Osteocyte (in vitro differentiated cells): ENCODE measurements at regions not wholly inside any gene's neighbourhood (a gene's known extent, or its start where the extent isn't known, plus 50 kb on each side); places are given as distances from the start of the nearest gene placed in this dataset.
A peak's percentile ranks its signal among the peaks of the same experiment; 100 is the strongest.

Experiments
- DNase-seq: peaks from one replicate; pipeline ENCODE4 v3.0.0; 2021; ENCODE audit warnings: mixed read lengths; ENCODE audit not compliant: unreplicated experiment; ENCODE audit errors: extremely low spot score
- H3K27ac Mint-ChIP-seq: one replicate; pipeline ENCODE4 v1.8.0; 2021; ENCODE audit warnings: mild to moderate bottlenecking, mixed read lengths; ENCODE audit not compliant: unreplicated experiment
- H3K27me3 Mint-ChIP-seq: one replicate; pipeline ENCODE4 v1.8.0; 2021; ENCODE audit warnings: mixed read lengths; ENCODE audit not compliant: unreplicated experiment
- H3K36me3 Mint-ChIP-seq: one replicate; pipeline ENCODE4 v1.8.0; 2021; ENCODE audit warnings: mixed read lengths; ENCODE audit not compliant: unreplicated experiment
- H3K4me1 Mint-ChIP-seq: one replicate; pipeline ENCODE4 v1.8.0; 2021; ENCODE audit warnings: mixed read lengths; ENCODE audit not compliant: unreplicated experiment
- H3K4me3 Mint-ChIP-seq: one replicate; pipeline ENCODE4 v1.8.0; 2021; ENCODE audit warnings: mild to moderate bottlenecking, moderate library complexity, mixed read lengths; ENCODE audit not compliant: unreplicated experiment
- H3K9me3 Mint-ChIP-seq: one replicate; pipeline ENCODE4 v1.8.0; 2021; ENCODE audit warnings: mixed read lengths; ENCODE audit not compliant: unreplicated experiment
- TF ChIP-seq, protein P1 (sequence below): fragments of 200-600 bp; sonication (generic); IDR thresholded peaks from 2 replicates; pipeline ENCODE4 v1.5.0; 2021; ENCODE audit warnings: antibody characterized with exemption, mild to moderate bottlenecking, moderate library complexity

DNA sequence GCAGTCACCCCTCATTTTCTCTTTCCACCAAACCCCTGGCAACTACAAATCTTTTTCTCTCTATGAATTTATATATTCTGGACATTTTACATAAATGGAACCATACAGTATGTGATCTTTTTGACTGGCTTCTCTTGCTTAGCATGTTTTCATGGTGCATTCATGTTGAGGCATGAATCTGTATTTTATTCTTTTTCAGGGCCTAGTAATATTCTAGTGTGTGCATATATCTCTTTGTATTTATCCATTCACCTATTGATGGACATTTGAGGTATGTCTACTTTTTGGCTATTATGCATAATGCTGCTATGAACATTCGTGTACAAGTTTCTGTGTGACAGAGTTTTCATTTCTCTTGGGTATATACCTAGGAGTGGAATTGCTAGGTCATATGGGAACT, 78.2 kb downstream of the HACD1 start:
- no peak overlapping the region for H3K4me3 Mint-ChIP-seq
- TF ChIP-seq, protein P1, sequence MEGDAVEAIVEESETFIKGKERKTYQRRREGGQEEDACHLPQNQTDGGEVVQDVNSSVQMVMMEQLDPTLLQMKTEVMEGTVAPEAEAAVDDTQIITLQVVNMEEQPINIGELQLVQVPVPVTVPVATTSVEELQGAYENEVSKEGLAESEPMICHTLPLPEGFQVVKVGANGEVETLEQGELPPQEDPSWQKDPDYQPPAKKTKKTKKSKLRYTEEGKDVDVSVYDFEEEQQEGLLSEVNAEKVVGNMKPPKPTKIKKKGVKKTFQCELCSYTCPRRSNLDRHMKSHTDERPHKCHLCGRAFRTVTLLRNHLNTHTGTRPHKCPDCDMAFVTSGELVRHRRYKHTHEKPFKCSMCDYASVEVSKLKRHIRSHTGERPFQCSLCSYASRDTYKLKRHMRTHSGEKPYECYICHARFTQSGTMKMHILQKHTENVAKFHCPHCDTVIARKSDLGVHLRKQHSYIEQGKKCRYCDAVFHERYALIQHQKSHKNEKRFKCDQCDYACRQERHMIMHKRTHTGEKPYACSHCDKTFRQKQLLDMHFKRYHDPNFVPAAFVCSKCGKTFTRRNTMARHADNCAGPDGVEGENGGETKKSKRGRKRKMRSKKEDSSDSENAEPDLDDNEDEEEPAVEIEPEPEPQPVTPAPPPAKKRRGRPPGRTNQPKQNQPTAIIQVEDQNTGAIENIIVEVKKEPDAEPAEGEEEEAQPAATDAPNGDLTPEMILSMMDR, result no peak
- H3K27ac Mint-ChIP-seq, result no peak overlapping the region
- peaks cover 4% of the 10 kb centered on the region for H3K9me3 Mint-ChIP-seq
- H3K4me1 Mint-ChIP-seq, result no peaks in the 10 kb centered on the region
- no peak for DNase-seq
- H3K36me3 Mint-ChIP-seq, result peaks cover 3% of the 10 kb centered on the region
- no peaks in the 10 kb centered on the region for H3K27me3 Mint-ChIP-seq

DNA sequence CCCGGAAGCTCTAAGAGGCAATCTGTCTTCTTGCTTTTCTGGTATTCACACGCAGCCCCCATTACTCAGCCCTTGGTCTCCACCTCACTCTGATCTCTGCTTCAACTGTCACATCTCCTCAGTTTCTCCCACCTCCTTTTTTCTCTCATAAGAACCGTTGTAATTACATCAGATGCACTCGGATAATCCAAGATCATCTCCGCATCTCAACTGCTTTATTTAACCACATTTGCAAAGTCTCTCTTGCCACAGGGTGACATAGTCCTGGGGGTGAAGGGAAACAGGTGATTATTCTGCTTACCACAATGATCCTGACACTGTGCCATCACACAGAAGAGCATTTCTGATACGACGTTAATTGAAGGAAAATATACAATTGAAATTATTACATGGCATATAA, 79.9 kb downstream of the HACD1 start:
- H3K27me3 Mint-ChIP-seq, result no peaks in the 10 kb centered on the region
- no peak for DNase-seq
- H3K4me3 Mint-ChIP-seq, result no peak overlapping the region

DNA sequence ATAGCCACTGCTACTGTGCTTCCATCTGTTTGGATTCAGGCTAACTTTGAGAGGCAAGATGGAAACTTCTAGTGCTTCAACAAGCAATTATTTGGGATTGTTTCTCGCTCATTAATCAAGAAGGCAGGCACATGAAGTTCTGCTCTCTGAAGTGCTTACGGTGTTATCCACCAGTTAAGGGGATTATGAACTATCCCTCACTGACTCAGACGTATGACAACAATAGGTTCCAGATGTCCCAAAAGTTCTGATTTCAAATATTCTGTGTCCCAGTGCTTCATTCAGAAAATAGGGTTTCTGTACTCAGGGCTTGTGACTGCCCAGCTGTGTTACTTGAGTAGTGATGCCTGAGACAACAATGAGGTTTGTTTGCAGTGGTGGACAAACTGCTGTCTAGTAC, 81.0 kb downstream of the HACD1 start:
- TF ChIP-seq, protein P1, result no peak
- DNase-seq, result no peak
- Mint-ChIP-seq H3K27me3 (no peaks in the 10 kb centered on the region), H3K4me3 (no peak overlapping the region), H3K4me1 (no peaks in the 10 kb centered on the region), H3K9me3 (peaks cover 4% of the 10 kb centered on the region), H3K27ac (no peak overlapping the region), H3K36me3 (peaks cover 3% of the 10 kb centered on the region)

More for the DNA sequence above, 79.9 kb downstream of the HACD1 start:
- Mint-ChIP-seq H3K36me3 (peaks cover 3% of the 10 kb centered on the region), H3K9me3 (peaks cover 4% of the 10 kb centered on the region), H3K27ac (no peak overlapping the region), H3K4me1 (no peaks in the 10 kb centered on the region)
- TF ChIP-seq, protein P1, result no peak

DNA sequence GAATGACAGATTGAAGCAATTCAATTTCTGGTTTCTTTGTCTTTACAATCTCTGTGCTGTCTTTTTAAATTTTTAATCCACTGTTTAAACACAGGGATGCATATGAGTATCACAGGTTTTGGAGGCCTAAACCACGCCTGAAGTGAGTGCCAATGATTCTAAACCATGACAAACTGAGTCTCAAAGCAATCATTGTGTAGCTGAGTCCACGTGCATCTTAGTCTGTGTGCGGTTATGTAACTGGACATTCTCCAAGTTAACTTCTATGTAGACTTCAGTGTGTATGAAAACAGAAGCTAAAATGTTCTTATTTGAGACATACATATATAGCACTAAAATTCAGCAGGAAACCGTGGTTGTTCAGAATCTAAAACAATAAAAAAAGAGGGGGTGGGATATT, 79.3 kb upstream of the ST8SIA6 start:
- Mint-ChIP-seq H3K9me3 (peaks cover under 1% of the 10 kb centered on the region), H3K4me1 (peaks cover 3% of the 10 kb centered on the region), H3K27me3 (no peaks in the 10 kb centered on the region), H3K4me3 (no peak overlapping the region), H3K36me3 (peaks cover under 1% of the 10 kb centered on the region), H3K27ac (no peak overlapping the region)
- TF ChIP-seq, protein P1, result no peak
- no peak for DNase-seq

DNA sequence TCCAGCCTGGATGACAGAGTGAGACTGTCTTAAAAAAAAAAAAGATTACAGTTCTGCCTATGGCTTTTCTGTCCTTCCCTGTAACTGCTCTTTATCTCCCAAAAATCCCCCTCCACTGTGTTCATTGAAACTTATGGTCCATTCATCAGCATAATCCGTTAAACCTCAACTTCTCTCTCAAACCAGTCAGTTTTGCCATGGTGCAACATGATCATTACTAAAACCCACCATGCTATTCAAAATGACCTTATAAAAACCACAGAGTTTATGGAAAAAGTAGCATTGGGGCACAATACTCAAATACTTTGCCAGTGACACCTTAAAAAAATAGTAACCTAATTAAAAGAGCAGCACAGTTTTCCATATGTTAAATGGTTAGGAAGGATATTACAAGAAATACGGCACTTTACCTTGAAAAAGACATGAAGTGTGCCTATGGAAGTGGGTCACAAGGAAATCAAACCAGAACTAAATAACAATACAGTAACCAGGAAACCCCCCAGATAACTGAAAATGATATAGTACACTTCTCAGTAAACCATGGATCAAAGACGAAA, 74.0 kb upstream of the ST8SIA6 start:
- Mint-ChIP-seq H3K27ac (peak overlapping the region; percentile 93), H3K4me3 (no peak overlapping the region), H3K27me3 (no peaks in the 10 kb centered on the region), H3K4me1 (peaks cover 31% of the 10 kb centered on the region), H3K9me3 (no peaks in the 10 kb centered on the region), H3K36me3 (no peaks in the 10 kb centered on the region)
- TF ChIP-seq, protein P1, result no peak
- no peak for DNase-seq
